Colonic mucosa (tissue), 4 donors: ENCODE measurements at regions not wholly inside any gene's neighbourhood (a gene's known extent, or its start where the extent isn't known, plus 50 kb on each side); places are given as distances from the start of the nearest gene placed in this dataset.

Source experiments
- DNase-seq: peaks from one replicate; pipeline ENCODE4 v3.0.0-alpha.2; 2020
- H3K27ac ChIP-seq: fragments of 200-600 bp; one replicate; pipeline ENCODE4 v1.8.0; 2021
- H3K27me3 ChIP-seq: fragments of 200-600 bp; one replicate; pipeline ENCODE4 v1.8.0; 2021
- H3K36me3 ChIP-seq: fragments of 200-600 bp; one replicate; pipeline ENCODE4 v1.8.0; 2021
- H3K4me1 ChIP-seq: fragments of 200-600 bp; one replicate; pipeline ENCODE4 v1.8.0; 2021; ENCODE audit warnings: mild to moderate bottlenecking
- H3K4me3 ChIP-seq: fragments of 200-600 bp; one replicate; pipeline ENCODE4 v1.8.0; 2021
- H3K9ac ChIP-seq, 2 donors: one replicate each; pipeline ENCODE4 v1.7.0; 2013; ENCODE audit warnings: control low read depth in 2 of 2, low read depth in 2 of 2, low read length in 2 of 2
- H3K9me3 ChIP-seq: fragments of 200-600 bp; one replicate; pipeline ENCODE4 v1.8.0; 2021
- intact Hi-C: fragments of 100-400 bp; cut with DNase I; formaldehyde crosslinking; loops from one replicate; pipeline ENCODE4 v1.14.1; 2022
- TF ChIP-seq, protein P1 (sequence below): fragments of 200-600 bp; IDR thresholded peaks from one replicate; pipeline ENCODE4 v1.8.0; 2022; ENCODE audit warnings: antibody characterized with exemption, mild to moderate bottlenecking
- donor health status: healthy.
- donor health status: DM: no; HTN: no; CAD: no.
- donor health status: DM: no; HTN: no; CAD: no.

DNA sequence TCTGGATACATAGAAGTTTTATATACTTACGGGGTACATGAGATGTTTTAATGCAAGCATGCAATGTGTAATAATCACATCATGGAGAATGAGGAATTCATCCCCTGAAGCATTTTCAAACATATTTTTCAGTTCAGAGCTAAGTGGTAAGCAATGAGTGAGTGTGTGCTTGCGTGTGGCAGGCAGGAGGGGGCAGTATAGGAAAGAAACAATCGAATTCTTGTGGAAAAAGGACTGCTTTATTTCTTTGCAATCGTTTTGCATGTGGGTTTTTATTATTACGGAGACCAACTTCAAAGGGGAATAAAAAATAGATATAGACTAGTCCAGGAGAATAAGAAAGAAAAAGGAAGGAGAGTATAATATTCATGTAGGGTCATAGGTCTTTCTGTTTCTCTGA, 271.6 kb downstream of the CHL1 start:
- no peak overlapping the region for H3K9ac ChIP-seq
- intact Hi-C loops = no loop called here
- H3K27ac ChIP-seq = no peak overlapping the region
- TF ChIP-seq, protein P1, sequence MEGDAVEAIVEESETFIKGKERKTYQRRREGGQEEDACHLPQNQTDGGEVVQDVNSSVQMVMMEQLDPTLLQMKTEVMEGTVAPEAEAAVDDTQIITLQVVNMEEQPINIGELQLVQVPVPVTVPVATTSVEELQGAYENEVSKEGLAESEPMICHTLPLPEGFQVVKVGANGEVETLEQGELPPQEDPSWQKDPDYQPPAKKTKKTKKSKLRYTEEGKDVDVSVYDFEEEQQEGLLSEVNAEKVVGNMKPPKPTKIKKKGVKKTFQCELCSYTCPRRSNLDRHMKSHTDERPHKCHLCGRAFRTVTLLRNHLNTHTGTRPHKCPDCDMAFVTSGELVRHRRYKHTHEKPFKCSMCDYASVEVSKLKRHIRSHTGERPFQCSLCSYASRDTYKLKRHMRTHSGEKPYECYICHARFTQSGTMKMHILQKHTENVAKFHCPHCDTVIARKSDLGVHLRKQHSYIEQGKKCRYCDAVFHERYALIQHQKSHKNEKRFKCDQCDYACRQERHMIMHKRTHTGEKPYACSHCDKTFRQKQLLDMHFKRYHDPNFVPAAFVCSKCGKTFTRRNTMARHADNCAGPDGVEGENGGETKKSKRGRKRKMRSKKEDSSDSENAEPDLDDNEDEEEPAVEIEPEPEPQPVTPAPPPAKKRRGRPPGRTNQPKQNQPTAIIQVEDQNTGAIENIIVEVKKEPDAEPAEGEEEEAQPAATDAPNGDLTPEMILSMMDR = no peak
- H3K27me3 ChIP-seq = no peaks in the 10 kb centered on the region
- H3K4me3 ChIP-seq = no peak overlapping the region
- DNase-seq = no peak
- H3K9me3 ChIP-seq = no peaks in the 10 kb centered on the region
- H3K36me3 ChIP-seq = no peaks in the 10 kb centered on the region
- H3K4me1 ChIP-seq = no peaks in the 10 kb centered on the region

DNA sequence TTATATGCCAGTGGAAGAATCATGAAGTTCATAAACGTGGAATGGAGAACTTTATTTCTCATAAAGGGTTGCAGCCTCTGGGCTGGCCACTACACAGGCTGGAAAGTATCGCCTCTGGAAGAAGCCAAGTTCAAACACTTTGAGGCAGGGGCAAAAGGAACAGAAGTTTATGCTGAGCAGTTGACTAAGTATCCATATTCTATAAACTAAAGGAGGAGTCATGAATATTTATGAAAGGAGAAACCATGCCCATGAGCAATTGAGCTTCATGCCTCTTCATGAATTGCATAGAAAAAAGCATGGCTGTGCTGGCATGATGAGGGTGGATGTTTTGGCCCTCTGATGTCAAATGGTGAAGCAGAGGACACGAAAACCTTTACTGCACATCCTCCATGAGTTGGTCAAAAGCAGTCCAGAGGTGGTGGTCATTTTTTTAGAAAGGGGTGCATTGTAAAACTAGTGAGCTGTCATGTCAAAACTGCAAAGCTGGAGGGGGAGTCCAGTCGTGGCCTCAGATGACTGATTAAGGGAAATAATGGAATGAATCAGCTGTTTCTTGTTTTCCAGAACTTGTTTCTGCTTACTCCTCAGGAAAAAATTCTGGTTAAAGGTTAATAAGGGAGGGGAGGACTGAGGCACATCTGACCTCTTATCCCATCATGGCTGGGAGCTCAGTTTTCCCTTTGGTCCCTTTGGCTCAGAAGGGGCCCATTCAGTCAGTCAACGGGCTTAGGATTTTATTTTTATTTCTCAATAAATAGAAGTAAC, 276.7 kb downstream of the CHL1 start:
- no peak for DNase-seq
- Histone ChIP-seq H3K9me3 (no peaks in the 10 kb centered on the region), H3K4me1 (no peaks in the 10 kb centered on the region), H3K36me3 (no peaks in the 10 kb centered on the region), H3K4me3 (no peak overlapping the region), H3K27ac (no peak overlapping the region), H3K27me3 (no peaks in the 10 kb centered on the region), H3K9ac (no peak overlapping the region)
- TF ChIP-seq, protein P1 = no peak
- intact Hi-C loops = no loop called here

DNA sequence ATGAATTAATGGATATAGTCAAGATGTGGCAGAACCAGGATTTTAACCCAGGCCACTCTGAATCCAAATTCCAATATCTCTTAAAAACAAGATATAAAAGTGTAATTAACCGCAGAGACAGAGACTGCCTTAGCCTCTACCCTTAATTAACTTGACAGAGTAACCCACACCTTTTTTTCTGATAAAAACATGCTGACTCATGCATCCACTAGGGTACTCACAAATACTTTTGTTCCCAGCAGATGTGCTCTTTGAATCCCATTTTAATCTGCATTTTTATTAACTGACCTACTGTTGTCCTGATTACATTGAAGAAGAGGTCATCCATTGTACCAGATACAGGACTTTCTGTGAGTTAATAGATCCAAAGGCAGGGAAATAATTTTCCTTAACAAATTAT, 278.3 kb downstream of the CHL1 start:
- Histone ChIP-seq H3K36me3 (no peaks in the 10 kb centered on the region), H3K27ac (no peak overlapping the region), H3K9ac (no peak overlapping the region), H3K4me1 (no peaks in the 10 kb centered on the region), H3K9me3 (no peaks in the 10 kb centered on the region), H3K4me3 (no peak overlapping the region), H3K27me3 (no peaks in the 10 kb centered on the region)
- intact Hi-C loops = no loop called here
- TF ChIP-seq, protein P1 = no peak
- DNase-seq = no peak

DNA sequence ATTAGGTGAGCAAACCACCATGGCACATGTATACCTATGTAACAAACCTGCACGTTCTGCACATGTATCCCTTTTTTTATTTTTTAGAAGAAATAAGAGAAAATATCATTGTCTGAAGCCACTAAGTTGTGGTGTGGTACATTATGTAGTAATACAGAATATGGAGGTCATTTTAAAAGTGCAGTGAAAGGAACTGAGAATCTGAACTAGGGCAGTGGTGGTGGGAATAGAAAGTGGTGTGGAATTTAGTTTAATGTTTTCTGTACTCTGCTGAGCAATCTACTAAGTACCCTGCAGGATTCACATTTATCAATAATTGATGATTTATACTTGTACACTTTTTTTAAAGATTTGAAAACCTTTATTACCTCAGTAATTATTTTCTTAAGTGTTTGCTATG, 283.5 kb downstream of the CHL1 start:
- Histone ChIP-seq H3K9ac (no peak overlapping the region), H3K36me3 (no peaks in the 10 kb centered on the region), H3K4me3 (no peak overlapping the region), H3K9me3 (no peaks in the 10 kb centered on the region), H3K27me3 (no peaks in the 10 kb centered on the region), H3K4me1 (no peaks in the 10 kb centered on the region), H3K27ac (no peak overlapping the region)
- intact Hi-C loops = no loop called here
- DNase-seq = no peak
- TF ChIP-seq, protein P1 = no peak

DNA sequence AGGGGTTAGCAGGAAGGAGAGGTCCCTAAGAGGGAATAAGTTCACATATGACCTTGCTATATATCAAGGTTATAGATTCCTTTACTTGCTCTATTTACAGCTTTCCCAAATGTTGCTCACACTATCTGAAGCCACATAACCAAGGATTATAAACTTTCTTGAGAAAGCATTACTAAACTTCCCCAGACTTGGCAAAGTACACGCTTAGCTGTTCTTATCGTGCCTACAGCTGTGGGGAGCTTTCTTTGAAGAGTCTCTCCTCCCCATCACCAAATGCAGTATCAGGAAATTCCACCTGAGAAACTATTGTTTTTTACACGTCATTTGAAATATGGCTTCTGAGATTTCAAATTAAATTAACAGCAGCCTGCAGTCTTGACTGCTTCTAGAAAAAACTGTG, 284.5 kb downstream of the CHL1 start:
- Histone ChIP-seq H3K4me3 (no peak overlapping the region), H3K9me3 (no peaks in the 10 kb centered on the region), H3K27me3 (no peaks in the 10 kb centered on the region), H3K36me3 (no peaks in the 10 kb centered on the region), H3K9ac (no peak overlapping the region), H3K27ac (no peak overlapping the region), H3K4me1 (no peaks in the 10 kb centered on the region)
- TF ChIP-seq, protein P1 = no peak
- intact Hi-C loops = no loop called here
- DNase-seq = no peak
